Peyer's patch (tissue), 4 donors: ENCODE measurements at regions not wholly inside any gene's neighbourhood (a gene's known extent, or its start where the extent isn't known, plus 50 kb on each side); places are given as distances from the start of the nearest gene placed in this dataset.

Experiments used
- DNase-seq, 3 donors: peaks; one replicate each; pipeline ENCODE4 v3.0.0-alpha.2; 2017 to 2019
- H3K27ac ChIP-seq, 4 donors: fragments of 200-600 bp; sonication (generic); one replicate each; pipeline ENCODE4 v1.5.1; 2016 to 2019
- H3K27me3 ChIP-seq, 2 donors: fragments of 200-600 bp; sonication (generic); one replicate each; pipeline ENCODE4 v1.5.1; 2019
- H3K36me3 ChIP-seq, 3 donors: fragments of 200-600 bp; sonication (generic); one replicate each; pipeline ENCODE4 v1.5.1; 2016 to 2019
- H3K4me1 ChIP-seq, 4 donors: fragments of 200-600 bp; sonication (generic); one replicate each; pipeline ENCODE4 v1.5.1; 2016 to 2019
- H3K4me3 ChIP-seq, 4 donors: fragments of 200-600 bp; sonication (generic); 1 replicate in 3 of 4; 2 replicates in 1 of 4; pipeline ENCODE4 v1.5.1; 2016 to 2019; ENCODE audit warnings: mild to moderate bottlenecking in 1 of 4
- H3K9me3 ChIP-seq, 4 donors: fragments of 200-600 bp; sonication (generic); one replicate each; pipeline ENCODE4 v1.5.1; 2016 to 2019; ENCODE audit warnings: mild to moderate bottlenecking in 1 of 4
- POLR2A ChIP-seq, 2 donors: fragments of 450-650 bp; IDR thresholded peaks; one replicate each; pipeline ENCODE4 v1.5.1; 2017; ENCODE audit warnings: antibody characterized with exemption in 2 of 2, mild to moderate bottlenecking in 2 of 2, moderate library complexity in 2 of 2
- TF ChIP-seq, protein P1 (sequence below), 6 experiments: fragments of 450-650 bp in 4 of 6; fragments of 200-600 bp in 2 of 6; sonication (generic) in 1 of 6; IDR thresholded peaks; one replicate each; pipeline ENCODE4 v1.5.1; 2017 to 2019; ENCODE audit warnings: antibody characterized with exemption in 6 of 6, mild to moderate bottlenecking in 3 of 6, moderate library complexity in 1 of 6

DNA sequence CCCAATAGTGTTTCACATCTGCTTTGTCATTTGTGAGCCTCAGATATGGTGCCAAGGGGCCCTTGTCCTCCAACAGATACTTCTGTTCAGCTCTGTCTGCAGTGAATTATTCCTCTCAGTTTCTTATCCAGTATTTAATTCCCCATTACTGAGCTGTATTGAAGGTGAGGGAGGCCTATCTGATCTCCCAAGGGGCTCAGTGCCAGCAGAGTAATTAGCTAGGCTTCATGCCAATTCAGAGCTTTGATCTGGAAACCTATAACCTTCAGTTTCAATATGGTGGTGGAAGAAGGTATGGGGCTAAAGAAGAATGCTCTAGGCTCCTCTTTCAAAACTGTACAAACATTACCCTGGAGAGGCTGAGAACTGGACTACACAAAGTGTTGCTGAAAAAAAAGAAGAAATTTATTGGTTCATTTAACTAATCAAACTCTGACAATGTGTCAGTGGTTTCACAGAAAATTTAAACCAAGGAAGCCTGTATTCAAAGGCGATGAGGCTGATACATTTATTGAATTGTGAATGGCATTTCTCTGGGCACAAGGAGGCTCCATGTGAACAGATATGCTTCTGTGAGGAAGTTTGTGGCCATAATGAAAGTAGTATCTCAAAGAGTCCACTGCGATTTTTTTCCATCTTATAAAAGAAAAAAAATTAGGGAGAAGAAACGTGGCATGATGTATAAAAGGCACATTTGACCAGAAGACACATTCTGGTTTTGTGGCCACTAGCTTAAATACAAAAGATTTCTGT lies 397.8 kb downstream of the TLE4 start:
- TF ChIP-seq, protein P1, sequence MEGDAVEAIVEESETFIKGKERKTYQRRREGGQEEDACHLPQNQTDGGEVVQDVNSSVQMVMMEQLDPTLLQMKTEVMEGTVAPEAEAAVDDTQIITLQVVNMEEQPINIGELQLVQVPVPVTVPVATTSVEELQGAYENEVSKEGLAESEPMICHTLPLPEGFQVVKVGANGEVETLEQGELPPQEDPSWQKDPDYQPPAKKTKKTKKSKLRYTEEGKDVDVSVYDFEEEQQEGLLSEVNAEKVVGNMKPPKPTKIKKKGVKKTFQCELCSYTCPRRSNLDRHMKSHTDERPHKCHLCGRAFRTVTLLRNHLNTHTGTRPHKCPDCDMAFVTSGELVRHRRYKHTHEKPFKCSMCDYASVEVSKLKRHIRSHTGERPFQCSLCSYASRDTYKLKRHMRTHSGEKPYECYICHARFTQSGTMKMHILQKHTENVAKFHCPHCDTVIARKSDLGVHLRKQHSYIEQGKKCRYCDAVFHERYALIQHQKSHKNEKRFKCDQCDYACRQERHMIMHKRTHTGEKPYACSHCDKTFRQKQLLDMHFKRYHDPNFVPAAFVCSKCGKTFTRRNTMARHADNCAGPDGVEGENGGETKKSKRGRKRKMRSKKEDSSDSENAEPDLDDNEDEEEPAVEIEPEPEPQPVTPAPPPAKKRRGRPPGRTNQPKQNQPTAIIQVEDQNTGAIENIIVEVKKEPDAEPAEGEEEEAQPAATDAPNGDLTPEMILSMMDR (IDR thresholded peaks at IDR 0.05): no peak
- TF ChIP-seq POLR2A (IDR thresholded peaks at IDR 0.05): no peak

GRCh38 chr9:79968533-79968932 lies 396.8 kb downstream of the TLE4 start:
- Histone ChIP-seq H3K4me1 (no peaks in the 10 kb centered on the region), H3K36me3 (no peaks in the 10 kb centered on the region), H3K4me3 (no peak overlapping the region), H3K27me3 (no peaks in the 10 kb centered on the region), H3K27ac (no peak overlapping the region), H3K9me3 (no peaks in the 10 kb centered on the region)
- TF ChIP-seq POLR2A (IDR thresholded peaks at IDR 0.05): no peak
- TF ChIP-seq, protein P1 (IDR thresholded peaks at IDR 0.05): no peak
- DNase-seq: no peak

More for the DNA sequence above, 397.8 kb downstream of the TLE4 start:
- no peak overlapping the region for H3K4me3 ChIP-seq
- no peaks in the 10 kb centered on the region for H3K9me3 ChIP-seq
- no peak for DNase-seq
- H3K4me1 ChIP-seq: no peaks in the 10 kb centered on the region
- no peaks in the 10 kb centered on the region for H3K27me3 ChIP-seq
- H3K27ac ChIP-seq: no peak overlapping the region
- no peaks in the 10 kb centered on the region for H3K36me3 ChIP-seq

GRCh38 chr9:79962836-79963235 lies 391.1 kb downstream of the TLE4 start:
- Histone ChIP-seq H3K27me3 (no peaks in the 10 kb centered on the region), H3K27ac (no peak overlapping the region), H3K4me1 (no peaks in the 10 kb centered on the region), H3K4me3 (no peak overlapping the region), H3K9me3 (no peaks in the 10 kb centered on the region), H3K36me3 (no peaks in the 10 kb centered on the region)
- no peak for TF ChIP-seq POLR2A (IDR thresholded peaks at IDR 0.05)
- TF ChIP-seq, protein P1 (IDR thresholded peaks at IDR 0.05): no peak
- no peak for DNase-seq

DNA sequence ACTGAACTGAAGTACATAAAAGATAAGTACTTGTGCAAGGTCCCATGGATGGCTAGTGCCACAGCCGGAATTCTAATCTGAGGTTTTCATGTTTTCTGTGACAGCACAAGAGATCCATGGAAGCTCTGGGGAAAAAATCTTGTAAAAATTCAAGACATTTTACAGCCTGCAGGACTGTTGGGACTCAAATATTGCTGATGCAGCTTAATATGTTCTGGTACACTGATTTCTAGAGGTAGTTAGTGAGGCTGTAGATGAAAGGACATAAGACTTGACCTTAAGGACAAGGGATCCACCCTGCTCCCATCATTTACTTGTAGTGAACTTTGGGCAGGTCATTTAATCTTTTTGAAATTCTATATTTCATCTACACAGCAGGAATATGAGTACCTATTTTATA lies 390.4 kb downstream of the TLE4 start:
- Histone ChIP-seq H3K9me3 (no peaks in the 10 kb centered on the region), H3K4me3 (no peak overlapping the region), H3K36me3 (no peaks in the 10 kb centered on the region), H3K27ac (no peak overlapping the region), H3K27me3 (no peaks in the 10 kb centered on the region), H3K4me1 (no peaks in the 10 kb centered on the region)
- no peak for DNase-seq
- TF ChIP-seq, protein P1 (IDR thresholded peaks at IDR 0.05): no peak
- no peak for TF ChIP-seq POLR2A (IDR thresholded peaks at IDR 0.05)

- Histone ChIP-seq H3K27me3 (no peaks in the 10 kb centered on the region), H3K27ac (no peak overlapping the region), H3K4me1 (no peaks in the 10 kb centered on the region), H3K4me3 (no peak overlapping the region), H3K36me3 (no peaks in the 10 kb centered on the region), H3K9me3 (no peaks in the 10 kb centered on the region)
- no peak for DNase-seq
- no peak for TF ChIP-seq POLR2A (IDR thresholded peaks at IDR 0.05)
- TF ChIP-seq, protein P1 (IDR thresholded peaks at IDR 0.05): peak in 1 of 6 experiments; percentile 20
Observed at GRCh38 chr9:79955300-79955699, 383.5 kb downstream of the TLE4 start.
